ENCODE measurements at regions not wholly inside any gene's neighbourhood (a gene's known extent, or its start where the extent isn't known, plus 50 kb on each side); places are given as distances from the start of the nearest gene placed in this dataset.
A peak's percentile ranks its signal among the peaks of the same experiment; 100 is the strongest.

DNA sequence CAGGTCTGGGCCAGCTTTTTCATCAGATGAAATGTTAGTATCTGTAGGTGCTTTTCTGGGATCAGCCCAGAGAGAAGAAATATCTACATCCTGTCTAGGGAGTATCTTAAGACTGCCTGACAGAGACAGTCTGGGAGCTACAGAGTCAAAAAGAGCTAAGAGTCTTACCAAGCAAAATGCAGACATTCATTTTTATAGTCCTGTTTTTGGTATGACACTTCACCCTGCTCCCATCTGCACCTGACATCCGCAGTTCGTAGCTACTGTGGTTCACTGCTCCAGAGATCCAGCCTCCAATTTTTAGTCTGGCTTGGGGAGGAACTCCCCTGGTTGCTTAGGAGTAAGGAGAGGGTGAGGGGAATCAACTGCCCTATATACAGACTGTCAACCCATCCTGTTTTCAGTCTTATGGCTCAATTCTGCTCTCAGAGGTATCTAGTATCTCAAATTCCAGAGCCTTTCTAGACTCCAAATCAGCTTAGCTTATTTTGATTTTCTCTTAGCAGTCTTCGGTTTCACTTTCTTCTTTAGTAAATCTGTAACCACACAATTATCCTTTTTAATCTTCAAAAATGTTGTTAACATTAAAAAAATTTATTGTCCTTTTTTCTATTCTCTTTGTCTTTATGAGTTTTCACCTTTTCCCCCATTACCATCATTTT, 97.8 kb downstream of the TMEM100 start:
- H3K4me3 ChIP-seq (ENCODE audit: low read depth, low read length) = no peak overlapping the region
- TF ChIP-seq CTCF (conservative IDR thresholded peaks at IDR 0.05; ENCODE audit: low read depth, low read length) = no peak
- DNase-seq (ENCODE audit: low read depth) = no peak

- DNase-seq (ENCODE audit: low read depth) = peak; percentile 39
- TF ChIP-seq CTCF (conservative IDR thresholded peaks at IDR 0.05; ENCODE audit: low read depth, low read length) = no peak
Measured at GRCh38 chr17:55622547-55622946, 100.1 kb downstream of the TMEM100 start.

DNA sequence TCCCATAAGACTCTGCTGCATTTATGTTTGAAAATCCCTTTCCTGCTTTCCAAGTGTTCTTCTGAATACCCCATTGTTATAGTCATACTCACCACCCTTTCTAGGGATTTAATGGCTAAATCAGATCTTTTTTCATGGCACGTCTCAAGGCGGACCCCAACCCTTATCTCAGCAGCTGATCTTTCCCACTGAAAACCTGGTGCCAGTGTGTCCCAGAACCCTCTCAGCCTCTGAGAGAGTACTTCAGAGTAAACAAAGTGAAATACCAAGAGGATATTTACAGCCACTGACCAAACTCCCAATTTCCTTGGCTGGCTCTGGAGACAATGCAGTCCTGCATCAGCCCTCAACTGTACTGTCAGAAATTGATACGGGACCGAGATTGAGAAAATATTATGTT, 101.7 kb downstream of the TMEM100 start:
- TF ChIP-seq CTCF (conservative IDR thresholded peaks at IDR 0.05; ENCODE audit: low read depth, low read length) = no peak
- DNase-seq (ENCODE audit: low read depth) = no peak

More at GRCh38 chr17:55622547-55622946, 100.1 kb downstream of the TMEM100 start:
- no peak overlapping the region for H3K4me3 ChIP-seq (ENCODE audit: low read depth, low read length)

GRCh38 chr17:55620023-55620422, 102.6 kb downstream of the TMEM100 start:
- no peak overlapping the region for H3K4me3 ChIP-seq (ENCODE audit: low read depth, low read length)
- no peak for TF ChIP-seq CTCF (conservative IDR thresholded peaks at IDR 0.05; ENCODE audit: low read depth, low read length)
- no peak for DNase-seq (ENCODE audit: low read depth)

More for the DNA sequence above, 101.7 kb downstream of the TMEM100 start:
- H3K4me3 ChIP-seq (ENCODE audit: low read depth, low read length) = no peak overlapping the region

DNA sequence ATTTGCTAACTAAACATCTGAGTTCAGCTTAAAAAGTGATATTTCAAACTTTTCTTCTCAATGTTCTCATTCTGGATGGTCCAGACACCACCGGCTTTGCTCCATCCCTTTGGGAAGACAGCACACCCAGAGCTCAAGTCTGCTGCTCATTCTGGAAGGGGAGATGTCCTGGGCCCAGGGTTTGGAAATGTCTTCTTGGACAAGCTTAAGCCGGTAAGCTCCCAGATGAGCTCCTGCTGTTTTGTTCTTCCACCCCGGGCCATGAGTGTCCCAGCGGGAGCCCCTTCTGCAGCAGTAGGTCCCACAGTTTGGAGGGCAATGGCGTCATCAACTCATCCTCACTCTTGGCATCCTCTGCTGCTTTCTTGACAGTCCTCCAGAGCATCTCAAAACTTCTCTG, 105.2 kb downstream of the TMEM100 start:
- H3K4me3 ChIP-seq (ENCODE audit: low read depth, low read length) = no peak overlapping the region
- no peak for DNase-seq (ENCODE audit: low read depth)
- no peak for TF ChIP-seq CTCF (conservative IDR thresholded peaks at IDR 0.05; ENCODE audit: low read depth, low read length)

GRCh38 chr17:55614061-55614460, 102.8 kb upstream of the SMIM36 start:
- H3K4me3 ChIP-seq (ENCODE audit: low read depth, low read length) = no peak overlapping the region
- DNase-seq (ENCODE audit: low read depth) = no peak
- no peak for TF ChIP-seq CTCF (conservative IDR thresholded peaks at IDR 0.05; ENCODE audit: low read depth, low read length)

GRCh38 chr17:55612691-55613141, 101.5 kb upstream of the SMIM36 start:
- H3K4me3 ChIP-seq (ENCODE audit: low read depth, low read length) = no peak overlapping the region
- no peak for DNase-seq (ENCODE audit: low read depth)
- TF ChIP-seq CTCF (conservative IDR thresholded peaks at IDR 0.05; ENCODE audit: low read depth, low read length) = no peak

Measured in choroid plexus epithelial cell (primary cell).